Fibroblast of villous mesenchyme (primary cell): ENCODE measurements at regions not wholly inside any gene's neighbourhood (a gene's known extent, or its start where the extent isn't known, plus 50 kb on each side); places are given as distances from the start of the nearest gene placed in this dataset.

Experiments
- DNase-seq: peaks from one replicate; pipeline ENCODE4 v3.0.0-alpha.2; 2010; ENCODE audit warnings: low read depth
- H3K4me3 ChIP-seq: 2 replicates; pipeline ENCODE4 v1.5.1; 2011; ENCODE audit warnings: low read depth, mild to moderate bottlenecking, low read length
- CTCF ChIP-seq: IDR thresholded peaks from 2 replicates; pipeline ENCODE4 v1.5.1; 2012; ENCODE audit warnings: low read depth, mild to moderate bottlenecking, low read length; ENCODE audit not compliant: insufficient read depth

GRCh38 chr18:29087616-29088246 is 910.8 kb upstream of the CDH2 start:
- no peak overlapping the region for H3K4me3 ChIP-seq
- no peak for DNase-seq
- no peak for TF ChIP-seq CTCF

- no peak for DNase-seq
- no peak overlapping the region for H3K4me3 ChIP-seq
- TF ChIP-seq CTCF: no peak
Measured at GRCh38 chr18:29084120-29084519, 907.2 kb upstream of the CDH2 start.

- TF ChIP-seq CTCF: no peak
- DNase-seq: no peak
- no peak overlapping the region for H3K4me3 ChIP-seq
Measured at GRCh38 chr18:29083545-29083944, 906.6 kb upstream of the CDH2 start.

- TF ChIP-seq CTCF: no peak
- H3K4me3 ChIP-seq: no peak overlapping the region
- no peak for DNase-seq
Measured at GRCh38 chr18:29080946-29081345, 904.0 kb upstream of the CDH2 start.

- no peak for DNase-seq
- TF ChIP-seq CTCF: no peak
- H3K4me3 ChIP-seq: no peak overlapping the region
Measured at GRCh38 chr18:29078273-29078672, 901.3 kb upstream of the CDH2 start.

- no peak for TF ChIP-seq CTCF
- no peak overlapping the region for H3K4me3 ChIP-seq
- no peak for DNase-seq
Measured at GRCh38 chr18:29077344-29077743, 900.4 kb upstream of the CDH2 start.

- no peak for DNase-seq
- no peak for TF ChIP-seq CTCF
- H3K4me3 ChIP-seq: no peak overlapping the region
Measured at GRCh38 chr18:29076645-29077044, 899.7 kb upstream of the CDH2 start.
